HG02981 (cell line): ENCODE measurements at regions not wholly inside any gene's neighbourhood (a gene's known extent, or its start where the extent isn't known, plus 50 kb on each side); places are given as distances from the start of the nearest gene placed in this dataset.
"Not testable (repeated sequence)": the region's sequence is repeated elsewhere in the genome, so short reads cannot be mapped to it uniquely, and the experiment has no call there.

Experiments used
- ATAC-seq: cut with Tn5 transposase; IDR thresholded peaks from one replicate; pipeline ENCODE4 v1.9.1; 2021; ENCODE audit warnings: mild to moderate bottlenecking, moderate library complexity; ENCODE audit not compliant: unreplicated experiment

DNA sequence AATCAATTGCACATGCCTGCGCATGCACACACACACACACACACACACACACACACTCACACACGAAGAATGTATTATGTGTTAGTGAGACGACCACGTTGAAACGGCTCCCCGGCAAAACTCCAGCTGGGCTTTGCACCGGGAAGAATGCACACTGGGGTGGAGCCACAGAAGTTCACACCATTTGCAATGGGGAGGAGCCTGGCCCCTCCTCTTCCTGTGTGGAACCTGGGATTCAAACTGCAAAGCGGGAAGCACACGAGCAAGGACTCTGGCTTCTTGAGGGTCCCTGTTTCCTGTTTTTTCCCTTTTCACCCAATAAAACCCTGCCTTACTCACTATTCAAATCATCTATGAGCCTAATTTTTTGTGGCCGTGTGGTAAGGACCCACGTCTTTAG, 304.0 kb upstream of the TMEFF2 start:
- no peak for ATAC-seq

DNA sequence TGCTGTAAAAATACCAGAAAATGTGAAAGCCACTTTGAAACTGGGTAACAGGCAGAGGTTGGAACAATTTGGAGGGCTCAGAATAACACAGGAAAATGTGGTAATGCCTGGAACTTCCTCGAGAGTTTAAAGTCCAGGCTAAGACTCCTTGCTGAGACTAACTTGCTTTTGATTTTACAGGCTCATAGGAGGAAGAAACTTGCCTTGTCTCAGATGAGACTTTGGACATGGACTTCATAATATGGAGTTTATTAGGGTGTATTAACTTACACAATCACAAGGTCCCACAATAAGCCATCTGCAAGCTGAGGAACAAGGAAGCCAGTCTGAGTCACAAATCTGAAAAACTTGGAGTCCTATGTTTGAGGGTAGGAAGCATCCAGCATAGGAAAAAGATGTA, 293.4 kb upstream of the TMEFF2 start:
- ATAC-seq = not testable (repeated sequence)

DNA sequence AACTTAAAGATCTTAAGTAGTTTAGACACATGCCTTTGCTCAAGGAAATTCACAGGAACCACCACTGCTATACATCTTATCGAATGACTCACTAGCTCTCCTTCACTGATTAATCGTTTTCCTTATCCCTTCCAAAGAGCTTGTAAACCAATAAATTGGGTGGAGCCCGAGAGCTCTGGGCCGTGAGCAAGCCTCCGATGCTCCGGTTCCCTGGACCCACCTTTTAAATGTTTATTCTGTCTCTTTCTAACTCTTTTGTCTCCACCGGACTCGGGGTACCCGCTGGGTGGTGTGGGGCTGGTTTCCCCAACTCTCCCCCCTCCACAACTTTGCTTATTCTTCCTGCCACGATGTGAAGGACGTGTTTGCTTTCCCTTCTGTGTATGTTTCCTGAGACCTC, 292.9 kb upstream of the TMEFF2 start:
- no peak for ATAC-seq

DNA sequence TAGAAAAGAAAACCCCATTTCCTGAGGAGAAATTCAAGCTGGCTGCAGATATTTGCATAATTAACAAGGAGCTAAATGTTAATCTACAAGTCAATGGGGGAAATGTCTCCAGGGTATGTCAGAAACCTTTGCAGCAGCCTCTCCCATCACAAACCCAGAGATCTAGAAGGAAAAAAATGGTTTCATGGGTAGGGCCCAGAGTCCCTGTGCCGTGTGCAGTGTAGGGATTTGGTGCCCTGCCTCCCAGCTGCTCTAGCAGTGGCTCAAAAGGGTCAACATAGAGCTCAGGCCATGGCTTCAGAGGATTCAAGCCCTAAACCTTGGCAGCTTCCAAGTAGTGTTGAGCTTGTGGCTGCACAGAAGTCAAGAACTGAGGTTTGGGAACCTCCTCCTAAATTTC, 290.2 kb upstream of the TMEFF2 start:
- ATAC-seq = no peak

DNA sequence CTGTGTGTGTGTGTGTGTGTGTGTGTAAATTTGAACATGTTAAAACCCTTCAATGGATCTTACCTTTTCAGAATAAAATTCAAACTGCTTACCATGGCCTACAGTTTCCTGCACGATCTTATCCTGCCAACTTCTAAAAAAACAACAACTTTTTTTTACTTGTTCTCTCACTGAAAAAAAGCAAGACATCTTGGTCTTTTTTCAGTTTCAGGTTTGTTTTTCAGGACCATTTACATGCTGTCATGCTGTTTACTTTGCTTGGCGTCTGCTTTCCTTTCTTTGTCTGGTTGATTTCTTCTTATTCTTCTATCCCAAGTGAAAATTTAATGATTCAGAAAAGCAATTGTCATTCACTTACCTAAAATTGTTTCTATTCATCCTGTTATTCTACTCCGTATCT, 286.3 kb upstream of the TMEFF2 start:
- ATAC-seq = no peak

DNA sequence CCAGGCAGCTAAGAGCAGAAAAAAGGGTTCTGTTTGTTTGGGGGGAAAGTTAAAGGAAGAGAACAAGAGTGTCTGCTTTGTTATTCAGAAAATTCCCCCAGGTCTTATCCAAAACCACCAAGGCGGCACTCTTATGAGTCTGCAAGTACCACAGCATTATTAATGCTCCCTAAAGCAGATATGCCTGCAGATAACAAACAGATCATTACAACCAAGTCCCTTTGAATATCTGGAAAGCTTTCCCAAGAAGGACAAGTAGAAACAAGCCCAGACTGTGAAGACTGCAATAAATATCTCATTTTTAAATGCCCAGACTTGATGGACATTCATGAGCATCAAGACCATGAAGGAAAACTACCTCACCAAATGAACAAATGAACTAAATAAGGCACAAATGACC, 278.6 kb upstream of the TMEFF2 start:
- ATAC-seq = no peak

DNA sequence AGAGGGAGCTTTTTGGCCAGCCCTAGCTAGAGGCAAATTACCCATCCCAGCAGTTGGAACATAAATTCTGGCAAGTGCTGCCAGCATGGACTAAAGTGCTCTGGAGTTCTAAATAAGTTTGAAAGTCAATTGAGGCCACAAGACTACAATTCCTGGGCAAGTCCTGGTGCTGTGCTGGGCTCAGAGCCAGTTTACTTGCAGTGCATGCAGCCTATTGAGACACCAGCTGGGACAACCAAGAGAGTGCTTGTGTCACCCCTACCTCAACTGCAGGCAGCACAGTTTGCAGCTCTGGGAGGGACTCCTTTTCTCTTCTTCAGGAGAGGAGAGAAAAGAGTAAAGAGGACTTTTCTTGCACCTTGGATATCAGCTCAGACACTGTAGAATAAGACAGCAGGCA, 277.2 kb upstream of the TMEFF2 start:
- ATAC-seq = no peak

DNA sequence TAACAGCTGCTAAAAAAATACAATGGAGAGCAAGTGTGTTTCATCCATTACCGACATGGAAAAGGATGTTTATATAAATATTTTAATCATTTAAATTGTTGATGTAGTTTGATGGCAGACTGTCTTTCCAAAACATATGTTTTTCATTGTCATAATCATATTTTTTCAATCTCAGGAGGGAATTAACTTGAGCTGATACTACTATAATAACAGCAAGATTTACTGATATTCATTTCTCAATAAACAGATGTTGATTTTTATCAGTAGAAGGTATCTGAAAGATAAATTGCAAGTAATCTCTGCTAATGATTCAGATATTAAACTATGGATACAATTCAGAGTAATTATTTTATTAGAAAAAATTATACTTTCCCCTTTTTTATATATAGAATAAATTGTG, 274.9 kb upstream of the TMEFF2 start:
- no peak for ATAC-seq

DNA sequence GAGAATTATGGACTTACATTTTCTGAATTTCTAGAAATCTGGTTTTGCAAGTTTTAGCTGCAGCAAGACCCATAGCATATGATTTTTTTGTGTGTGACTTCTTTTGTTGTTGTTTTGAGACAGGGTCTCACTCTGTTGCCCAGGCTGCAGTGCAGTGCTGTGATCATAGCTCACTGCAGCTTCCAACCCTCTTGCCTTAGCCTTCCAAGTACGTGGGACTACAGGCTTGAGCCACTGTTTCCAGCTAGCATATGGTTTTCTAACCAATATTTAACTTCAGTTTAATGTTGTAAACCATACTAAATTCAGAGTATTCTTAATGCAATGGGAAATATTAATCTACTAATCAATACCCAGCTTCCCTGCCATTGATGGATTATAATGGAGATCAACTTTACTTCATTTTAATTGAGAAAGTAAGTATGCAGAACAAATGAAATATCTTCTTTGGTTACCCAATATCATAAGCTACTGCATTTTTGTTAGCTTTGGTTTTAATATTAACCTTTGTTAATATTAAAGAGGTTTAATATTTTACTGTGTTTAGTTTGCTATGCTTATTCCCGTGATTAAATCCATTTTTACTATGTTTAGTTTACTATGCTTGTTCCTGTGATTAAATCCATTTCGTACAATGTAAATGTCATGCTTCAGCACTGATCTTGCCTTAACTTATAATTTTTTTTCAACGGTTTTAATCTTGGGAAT, 273.4 kb upstream of the TMEFF2 start:
- no peak for ATAC-seq

DNA sequence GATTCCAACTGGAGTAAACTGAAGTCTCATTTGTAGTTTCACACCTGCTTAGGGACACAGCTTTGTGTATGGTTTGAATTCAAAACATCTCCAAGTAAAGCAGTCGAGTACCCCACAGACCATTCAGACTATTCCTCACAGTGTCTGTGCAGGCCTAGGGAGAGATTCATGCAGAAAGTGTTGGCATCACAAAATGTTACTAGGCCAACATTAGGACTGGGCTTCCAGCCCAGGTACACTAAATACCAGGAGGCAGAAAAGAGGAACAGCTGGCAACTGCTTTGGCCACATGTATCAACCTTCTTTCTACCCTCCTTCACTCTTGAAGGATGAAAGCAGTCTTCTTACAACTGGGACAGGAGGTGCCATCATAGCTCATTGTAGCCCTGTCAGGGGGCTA, 270.4 kb upstream of the TMEFF2 start:
- ATAC-seq = no peak

DNA sequence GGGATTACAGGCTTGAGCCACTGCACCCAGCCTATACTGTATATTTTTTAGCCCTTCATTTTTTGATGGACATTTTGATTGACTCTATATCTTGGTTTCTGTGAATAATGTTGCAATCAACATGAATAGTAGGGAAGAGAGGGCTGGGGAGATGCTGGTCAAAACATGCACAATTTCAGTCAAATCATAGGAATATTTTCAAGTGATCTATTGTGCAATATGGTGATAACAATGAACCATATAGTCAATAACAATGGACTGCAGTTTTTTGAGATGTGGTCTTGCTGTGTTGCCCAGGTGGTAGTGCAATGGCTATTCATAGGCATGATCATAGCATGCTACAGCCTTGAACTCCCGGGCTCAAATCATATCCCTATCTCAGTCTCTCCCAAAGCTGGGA, 264.7 kb upstream of the TMEFF2 start:
- no peak for ATAC-seq

DNA sequence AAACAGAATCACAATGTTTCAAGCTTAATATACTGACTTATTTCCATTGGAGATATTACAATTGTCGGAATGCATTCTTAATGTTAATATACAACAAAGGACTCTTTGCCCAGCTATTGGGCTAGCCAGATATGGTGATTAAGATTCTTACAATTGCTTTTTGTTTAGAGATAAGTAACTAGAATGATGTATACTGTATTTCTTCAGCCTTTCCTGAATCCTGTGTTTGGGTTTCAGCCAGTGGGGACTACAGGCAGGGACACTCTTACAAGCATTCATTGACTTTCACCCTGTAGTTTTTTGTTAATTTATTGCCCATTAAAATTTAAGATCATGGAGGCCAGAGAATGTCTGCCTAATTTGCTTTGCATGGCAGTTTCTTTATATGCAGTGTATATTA, 254.1 kb upstream of the TMEFF2 start:
- ATAC-seq = no peak

DNA sequence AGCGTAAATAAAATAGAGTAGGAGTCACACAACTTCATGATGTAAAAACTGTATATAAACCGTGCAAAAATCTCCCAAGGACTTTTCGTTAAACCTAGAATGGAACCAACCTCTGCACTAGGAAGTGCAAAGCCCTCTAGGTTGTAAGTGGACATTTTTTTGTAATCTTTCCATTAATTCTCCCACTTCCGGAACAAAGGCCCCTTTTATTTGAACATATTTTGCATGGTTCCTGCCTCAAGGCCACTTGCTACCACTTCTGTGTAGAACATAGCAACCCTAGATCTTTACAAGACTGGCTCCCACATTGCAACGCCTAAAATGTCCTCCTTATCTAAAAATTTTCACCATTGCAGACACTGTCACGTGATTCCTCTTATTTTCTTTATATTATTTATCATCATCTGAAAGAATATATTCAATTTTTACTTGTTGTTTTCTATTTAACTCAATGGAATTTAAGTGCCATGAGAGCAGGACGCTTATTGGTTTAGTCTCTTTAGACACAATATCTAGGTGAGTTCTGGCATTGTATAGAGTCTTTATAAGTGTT, 249.6 kb upstream of the TMEFF2 start:
- no peak for ATAC-seq

DNA sequence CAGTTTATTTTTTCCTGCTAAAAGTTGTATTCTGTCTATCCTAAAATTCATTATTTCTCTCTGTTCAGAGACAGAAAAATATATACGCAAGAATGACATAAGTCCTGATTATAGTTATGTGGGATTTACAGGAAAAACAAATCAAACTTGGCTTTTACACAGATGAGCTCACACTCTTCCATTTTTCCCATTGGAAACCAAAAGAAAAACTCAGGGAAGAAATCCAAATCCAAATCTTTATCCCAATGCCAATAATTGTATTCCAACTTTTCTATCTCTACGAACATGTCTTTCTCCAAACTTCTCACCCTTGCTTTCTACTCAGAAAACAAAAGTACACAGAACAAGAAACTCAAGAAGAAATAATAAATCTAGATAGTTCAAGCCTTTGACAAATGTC, 249.1 kb upstream of the TMEFF2 start:
- ATAC-seq = no peak

DNA sequence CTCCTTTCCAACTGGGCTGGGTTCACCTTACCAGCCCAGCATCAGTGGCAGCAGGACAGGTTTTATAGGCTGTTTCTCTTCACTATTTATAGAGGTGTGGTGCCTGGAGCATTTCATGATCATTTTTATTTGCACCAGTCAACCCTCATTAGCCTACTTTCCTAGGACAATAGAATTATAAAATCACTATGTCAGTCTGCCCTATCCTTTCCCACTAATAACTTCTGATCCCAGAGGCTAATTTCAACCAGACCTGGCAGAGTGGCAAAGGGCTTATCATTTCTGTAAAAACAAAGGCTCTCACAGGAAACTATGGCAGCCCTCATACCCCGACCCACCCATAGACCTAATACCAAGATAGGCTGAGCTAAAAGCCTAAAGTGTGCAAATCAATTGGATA, 243.5 kb upstream of the TMEFF2 start:
- ATAC-seq = no peak

DNA sequence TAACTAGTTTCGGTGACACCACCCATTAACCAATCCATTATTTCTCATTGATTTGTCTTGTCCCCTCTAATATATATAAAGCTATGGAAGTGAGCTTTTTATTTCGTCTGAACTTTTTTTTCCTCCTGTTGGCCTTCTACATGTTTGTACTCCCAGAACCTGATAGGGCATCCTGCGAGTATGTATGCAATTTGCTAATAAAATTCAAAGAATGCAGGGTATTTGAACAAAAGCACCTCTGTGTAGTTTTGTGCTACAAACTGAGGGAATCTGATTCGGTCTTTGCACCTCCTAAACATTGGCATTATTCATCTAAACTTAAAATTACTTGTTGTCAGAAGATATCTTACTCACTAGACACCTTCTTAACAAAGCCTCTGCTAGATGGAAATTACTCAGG, 242.9 kb upstream of the TMEFF2 start:
- no peak for ATAC-seq

DNA sequence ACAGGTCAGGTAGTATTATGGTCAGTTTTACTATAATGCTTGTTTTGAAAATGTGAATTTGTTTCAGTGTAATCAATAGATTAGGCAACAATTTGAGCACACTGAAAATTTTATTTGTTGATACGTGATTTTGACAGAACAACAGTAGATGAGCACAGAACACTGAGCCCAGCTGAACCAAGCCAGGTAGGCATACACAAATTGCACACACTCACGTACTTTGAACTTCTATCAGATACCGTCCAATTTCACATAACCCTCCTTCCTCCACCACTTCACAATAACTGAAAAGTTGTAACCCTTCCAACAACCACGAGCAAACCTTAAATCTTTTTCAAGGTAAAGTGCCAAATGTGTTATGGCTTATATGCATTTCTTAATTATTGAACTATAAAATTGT, 229.5 kb upstream of the TMEFF2 start:
- ATAC-seq = no peak

DNA sequence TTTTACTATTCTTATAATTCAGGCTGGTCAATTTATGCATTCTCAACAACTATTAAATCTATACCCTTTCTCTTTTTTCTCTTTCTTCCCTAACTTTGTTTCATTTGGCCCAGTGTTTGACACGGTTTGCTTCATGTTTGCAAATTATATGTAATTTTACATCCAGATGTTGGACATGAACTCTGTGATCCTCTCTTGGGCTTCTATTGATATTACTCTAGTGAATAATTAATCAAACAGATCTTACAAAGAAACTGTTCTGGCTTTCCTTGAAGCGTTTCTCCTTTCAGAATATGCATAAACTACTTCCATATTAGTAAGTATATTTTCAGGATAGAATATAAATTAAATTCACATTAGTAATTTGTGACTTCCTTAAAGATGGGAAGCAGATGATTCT, 225.1 kb upstream of the TMEFF2 start:
- no peak for ATAC-seq

DNA sequence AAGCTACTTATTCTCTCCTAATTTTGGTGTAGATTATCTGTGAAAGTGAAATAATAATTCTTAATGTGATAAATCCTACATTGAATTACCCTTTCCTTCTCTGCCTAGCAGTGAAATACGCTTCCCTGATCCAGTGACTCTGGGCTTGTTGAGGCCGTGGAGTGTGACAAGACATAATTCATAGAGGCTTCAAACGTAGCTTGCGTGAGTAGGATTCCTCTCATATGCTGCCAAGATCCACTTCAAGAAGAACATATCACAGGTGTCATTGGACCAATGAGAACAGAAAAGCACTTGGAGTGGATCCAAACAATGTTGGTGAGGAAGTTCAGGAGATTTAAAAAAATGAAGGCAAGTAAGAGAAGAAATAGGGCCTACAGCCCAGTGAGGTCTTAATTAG, 221.3 kb upstream of the TMEFF2 start:
- ATAC-seq = no peak

DNA sequence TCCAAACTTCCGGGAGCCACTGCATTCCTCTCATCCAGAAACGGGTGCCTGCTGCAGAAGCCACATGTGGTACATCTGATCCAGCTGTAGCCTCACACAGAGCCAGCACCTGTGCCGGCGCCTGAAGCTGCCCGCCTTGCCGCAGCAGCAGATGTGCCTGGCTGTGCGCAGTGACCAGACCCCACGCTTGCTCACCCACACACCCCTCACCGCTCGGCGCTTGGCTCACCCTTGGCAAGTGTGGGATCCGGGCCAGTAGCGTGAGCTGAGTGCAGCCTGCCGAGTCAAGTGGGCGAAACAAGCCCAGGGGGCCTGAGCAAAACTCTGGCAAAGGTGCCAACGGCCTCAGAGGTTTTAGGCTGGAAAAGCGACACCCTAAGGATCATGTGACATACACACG, 220.1 kb upstream of the TMEFF2 start:
- ATAC-seq = no peak

DNA sequence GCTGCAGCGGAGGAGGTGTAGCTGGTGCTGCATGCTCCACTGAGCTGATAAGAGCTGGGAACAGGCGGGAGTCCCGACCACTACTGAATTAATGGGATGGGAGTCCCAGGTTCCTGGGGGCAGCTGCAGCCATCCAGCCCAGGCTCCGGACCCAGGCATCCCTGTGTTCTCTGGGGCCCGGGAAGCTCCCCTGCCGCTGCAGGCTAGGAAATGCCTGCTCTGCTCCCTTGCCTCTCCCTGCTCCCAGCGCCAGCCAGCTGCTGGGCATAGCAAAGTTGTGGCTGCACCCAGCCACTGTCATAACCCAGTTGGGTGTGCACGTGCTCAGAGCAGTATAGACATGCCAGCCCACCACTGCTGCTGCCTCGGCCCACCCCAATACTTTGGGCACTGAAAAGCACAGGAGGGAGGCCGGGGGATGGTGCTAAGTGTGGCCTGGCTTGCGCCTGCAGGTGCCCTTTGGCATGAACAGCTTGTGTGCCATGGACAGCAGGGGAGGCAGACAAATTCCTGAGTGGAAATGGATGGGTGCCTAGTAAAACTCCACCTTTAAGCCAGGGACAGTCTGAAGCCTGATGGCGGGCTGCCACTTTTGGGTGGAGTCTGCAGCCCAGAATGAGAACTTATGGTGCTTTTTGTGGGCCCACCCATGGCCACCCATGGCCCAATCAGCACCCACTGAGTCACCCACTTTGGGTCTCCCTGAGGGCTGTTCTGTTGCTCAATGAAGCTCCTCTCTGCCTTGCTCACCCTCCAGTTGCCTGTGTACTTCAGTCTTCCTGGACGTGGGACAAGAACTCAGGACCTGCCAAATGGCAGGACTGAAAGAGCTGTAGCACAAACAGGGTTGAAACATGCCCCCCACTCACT, 219.3 kb upstream of the TMEFF2 start:
- no peak for ATAC-seq

DNA sequence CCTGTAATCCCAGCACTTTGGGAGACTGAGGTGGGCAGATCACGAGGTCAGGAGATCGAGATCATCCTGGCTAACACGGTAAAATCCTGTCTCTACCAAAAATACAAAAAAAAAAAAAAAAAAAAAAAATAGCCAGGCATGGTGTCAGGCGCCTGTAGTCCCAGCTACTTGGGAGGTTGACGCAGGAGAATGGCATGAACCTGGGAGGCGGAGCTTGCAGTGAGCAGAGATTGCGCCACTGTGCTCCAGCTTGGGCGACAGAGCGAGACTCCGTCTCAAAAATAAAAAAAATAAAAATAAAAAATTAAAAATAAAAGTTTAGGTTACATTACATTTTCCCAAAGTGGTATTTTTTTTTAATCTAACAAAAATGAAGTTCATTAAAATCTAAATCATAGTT, 218.1 kb upstream of the TMEFF2 start:
- ATAC-seq = not testable (repeated sequence)
